ENCODE measurements at regions not wholly inside any gene's neighbourhood (a gene's known extent, or its start where the extent isn't known, plus 50 kb on each side); places are given as distances from the start of the nearest gene placed in this dataset.

DNA sequence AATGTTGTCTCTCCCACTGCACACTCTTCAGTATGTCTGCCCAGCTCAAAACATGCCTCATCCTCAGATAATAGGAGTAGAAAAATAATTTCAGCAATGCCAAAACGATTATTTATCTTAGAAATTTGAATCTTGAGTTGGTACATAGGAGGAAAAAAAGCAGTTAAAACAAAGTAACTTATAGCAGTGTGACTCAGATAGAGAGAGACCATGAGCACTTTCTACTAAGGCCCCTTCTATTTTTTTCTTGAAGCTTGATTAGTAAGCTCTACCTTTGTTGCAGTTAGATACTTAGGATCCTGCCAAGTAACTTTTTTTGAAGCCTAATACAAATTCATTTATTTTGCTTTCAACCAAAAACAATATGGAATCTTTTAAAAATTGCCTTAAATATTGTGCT lies 212.3 kb downstream of the MAD2L1 start:
- H3K9ac ChIP-seq (ENCODE audit: low read length), result no peak overlapping the region
- H3K27me3 ChIP-seq (ENCODE audit: low read depth, low read length), result no peaks in the 10 kb centered on the region
- no peak for TF ChIP-seq EZH2phosphoT487 (IDR thresholded peaks at IDR 0.05; ENCODE audit: low read depth)
- TF ChIP-seq, protein P1, sequence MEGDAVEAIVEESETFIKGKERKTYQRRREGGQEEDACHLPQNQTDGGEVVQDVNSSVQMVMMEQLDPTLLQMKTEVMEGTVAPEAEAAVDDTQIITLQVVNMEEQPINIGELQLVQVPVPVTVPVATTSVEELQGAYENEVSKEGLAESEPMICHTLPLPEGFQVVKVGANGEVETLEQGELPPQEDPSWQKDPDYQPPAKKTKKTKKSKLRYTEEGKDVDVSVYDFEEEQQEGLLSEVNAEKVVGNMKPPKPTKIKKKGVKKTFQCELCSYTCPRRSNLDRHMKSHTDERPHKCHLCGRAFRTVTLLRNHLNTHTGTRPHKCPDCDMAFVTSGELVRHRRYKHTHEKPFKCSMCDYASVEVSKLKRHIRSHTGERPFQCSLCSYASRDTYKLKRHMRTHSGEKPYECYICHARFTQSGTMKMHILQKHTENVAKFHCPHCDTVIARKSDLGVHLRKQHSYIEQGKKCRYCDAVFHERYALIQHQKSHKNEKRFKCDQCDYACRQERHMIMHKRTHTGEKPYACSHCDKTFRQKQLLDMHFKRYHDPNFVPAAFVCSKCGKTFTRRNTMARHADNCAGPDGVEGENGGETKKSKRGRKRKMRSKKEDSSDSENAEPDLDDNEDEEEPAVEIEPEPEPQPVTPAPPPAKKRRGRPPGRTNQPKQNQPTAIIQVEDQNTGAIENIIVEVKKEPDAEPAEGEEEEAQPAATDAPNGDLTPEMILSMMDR (IDR thresholded peaks at IDR 0.05; ENCODE audit: low read depth, low read length), result no peak
- no peaks in the 10 kb centered on the region for H4K20me1 ChIP-seq (ENCODE audit: insufficient read depth, low read length)
- H3K4me2 ChIP-seq (ENCODE audit: low read length), result no peak overlapping the region
- no peaks in the 10 kb centered on the region for H3K9me3 ChIP-seq (ENCODE audit: insufficient read depth, low read length)
- H3K4me3 ChIP-seq (ENCODE audit: low read length), result no peak overlapping the region
- no peaks in the 10 kb centered on the region for H3K36me3 ChIP-seq (replicated peaks; ENCODE audit: low read depth, low read length)
- H3K4me1 ChIP-seq (ENCODE audit: low read length), result no peaks in the 10 kb centered on the region
- no peak overlapping the region for H2AFZ ChIP-seq (ENCODE audit: low read depth, low read length)
- no peaks in the 10 kb centered on the region for H3K79me2 ChIP-seq (ENCODE audit: low read length)
- H3K27ac ChIP-seq (ENCODE audit: low read length), result no peak overlapping the region

DNA sequence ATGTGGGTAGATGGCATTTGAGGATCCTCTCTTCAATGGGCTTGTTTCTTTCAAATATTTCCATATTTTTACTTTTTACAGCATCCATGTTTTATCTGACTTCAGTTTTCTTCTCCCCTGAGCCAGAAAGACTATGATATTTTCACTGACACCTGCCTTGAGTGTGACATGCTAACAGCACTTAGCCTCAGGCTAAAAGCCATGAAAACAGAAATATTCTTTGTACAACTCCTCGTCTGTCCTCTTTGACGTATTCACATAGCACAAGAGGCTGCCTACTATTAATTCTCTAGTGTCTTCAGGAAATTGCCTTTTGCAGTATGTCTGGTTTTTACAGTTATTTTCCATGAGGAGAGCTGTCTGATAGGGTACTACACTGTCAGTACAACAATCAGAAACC lies 215.0 kb downstream of the MAD2L1 start:
- H3K27ac ChIP-seq (ENCODE audit: low read length), result no peak overlapping the region
- H4K20me1 ChIP-seq (ENCODE audit: insufficient read depth, low read length), result no peaks in the 10 kb centered on the region
- no peak overlapping the region for H3K9ac ChIP-seq (ENCODE audit: low read length)
- H3K9me3 ChIP-seq (ENCODE audit: insufficient read depth, low read length), result no peaks in the 10 kb centered on the region
- no peaks in the 10 kb centered on the region for H3K79me2 ChIP-seq (ENCODE audit: low read length)
- no peak for TF ChIP-seq EZH2phosphoT487 (IDR thresholded peaks at IDR 0.05; ENCODE audit: low read depth)
- TF ChIP-seq, protein P1 (IDR thresholded peaks at IDR 0.05; ENCODE audit: low read depth, low read length), result no peak
- H3K4me2 ChIP-seq (ENCODE audit: low read length), result no peak overlapping the region
- no peaks in the 10 kb centered on the region for H3K36me3 ChIP-seq (replicated peaks; ENCODE audit: low read depth, low read length)
- no peak overlapping the region for H3K4me3 ChIP-seq (ENCODE audit: low read length)
- no peak overlapping the region for H2AFZ ChIP-seq (ENCODE audit: low read depth, low read length)
- no peaks in the 10 kb centered on the region for H3K4me1 ChIP-seq (ENCODE audit: low read length)
- H3K27me3 ChIP-seq (ENCODE audit: low read depth, low read length), result no peaks in the 10 kb centered on the region

DNA sequence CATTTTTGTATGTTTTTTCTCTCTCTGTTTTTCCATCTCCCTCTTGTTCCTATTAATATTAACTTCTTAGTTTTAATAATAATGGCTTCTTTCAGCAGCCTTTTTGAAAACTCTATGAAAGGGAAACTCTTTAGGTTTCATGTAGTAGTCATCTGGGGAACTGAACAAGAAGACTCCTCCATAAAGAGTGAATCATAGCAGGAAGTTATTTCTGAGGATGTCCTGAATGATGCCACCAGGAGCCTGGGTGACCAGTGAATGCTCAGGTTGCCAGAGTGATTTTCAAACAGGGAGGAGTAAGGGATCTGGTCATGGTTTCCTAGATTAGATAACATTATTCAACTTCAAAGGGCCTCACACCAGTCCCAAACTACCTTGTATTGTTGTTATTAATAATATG lies 212.8 kb upstream of the PDE5A start:
- TF ChIP-seq EZH2phosphoT487 (IDR thresholded peaks at IDR 0.05; ENCODE audit: low read depth), result no peak
- TF ChIP-seq, protein P1 (IDR thresholded peaks at IDR 0.05; ENCODE audit: low read depth, low read length), result no peak
- H3K79me2 ChIP-seq (ENCODE audit: low read length), result no peaks in the 10 kb centered on the region
- H3K27me3 ChIP-seq (ENCODE audit: low read depth, low read length), result no peaks in the 10 kb centered on the region
- H3K27ac ChIP-seq (ENCODE audit: low read length), result no peak overlapping the region
- no peaks in the 10 kb centered on the region for H3K36me3 ChIP-seq (replicated peaks; ENCODE audit: low read depth, low read length)
- no peaks in the 10 kb centered on the region for H3K4me1 ChIP-seq (ENCODE audit: low read length)
- H3K4me2 ChIP-seq (ENCODE audit: low read length), result no peak overlapping the region
- no peak overlapping the region for H3K9ac ChIP-seq (ENCODE audit: low read length)
- no peak overlapping the region for H3K4me3 ChIP-seq (ENCODE audit: low read length)
- no peak overlapping the region for H2AFZ ChIP-seq (ENCODE audit: low read depth, low read length)
- H3K9me3 ChIP-seq (ENCODE audit: insufficient read depth, low read length), result no peaks in the 10 kb centered on the region
- H4K20me1 ChIP-seq (ENCODE audit: insufficient read depth, low read length), result no peaks in the 10 kb centered on the region

DNA sequence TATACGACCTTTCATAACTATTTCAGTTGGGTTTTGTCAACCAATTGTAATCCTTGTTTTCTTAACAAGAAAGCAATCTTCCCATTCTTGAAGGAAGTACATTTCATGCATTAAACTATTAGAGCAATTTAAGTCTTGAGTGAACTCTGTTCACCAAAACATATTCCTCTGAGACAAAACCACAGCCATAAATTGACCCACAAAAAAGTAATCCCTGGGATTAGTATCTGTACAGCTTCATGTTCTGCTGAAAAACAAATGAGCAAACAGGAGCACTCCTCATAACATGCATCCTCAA lies 207.0 kb upstream of the PDE5A start:
- no peaks in the 10 kb centered on the region for H4K20me1 ChIP-seq (ENCODE audit: insufficient read depth, low read length)
- no peaks in the 10 kb centered on the region for H3K4me1 ChIP-seq (ENCODE audit: low read length)
- no peak overlapping the region for H3K4me3 ChIP-seq (ENCODE audit: low read length)
- no peaks in the 10 kb centered on the region for H3K27me3 ChIP-seq (ENCODE audit: low read depth, low read length)
- TF ChIP-seq EZH2phosphoT487 (IDR thresholded peaks at IDR 0.05; ENCODE audit: low read depth), result no peak
- TF ChIP-seq, protein P1 (IDR thresholded peaks at IDR 0.05; ENCODE audit: low read depth, low read length), result no peak
- no peak overlapping the region for H3K27ac ChIP-seq (ENCODE audit: low read length)
- no peaks in the 10 kb centered on the region for H3K79me2 ChIP-seq (ENCODE audit: low read length)
- no peak overlapping the region for H3K4me2 ChIP-seq (ENCODE audit: low read length)
- no peaks in the 10 kb centered on the region for H3K36me3 ChIP-seq (replicated peaks; ENCODE audit: low read depth, low read length)
- no peak overlapping the region for H2AFZ ChIP-seq (ENCODE audit: low read depth, low read length)
- H3K9me3 ChIP-seq (ENCODE audit: insufficient read depth, low read length), result no peaks in the 10 kb centered on the region
- no peak overlapping the region for H3K9ac ChIP-seq (ENCODE audit: low read length)

Measured in OCI-LY3 (cell line).